ENCODE measurements at regions not wholly inside any gene's neighbourhood (a gene's known extent, or its start where the extent isn't known, plus 50 kb on each side); places are given as distances from the start of the nearest gene placed in this dataset.

DNA sequence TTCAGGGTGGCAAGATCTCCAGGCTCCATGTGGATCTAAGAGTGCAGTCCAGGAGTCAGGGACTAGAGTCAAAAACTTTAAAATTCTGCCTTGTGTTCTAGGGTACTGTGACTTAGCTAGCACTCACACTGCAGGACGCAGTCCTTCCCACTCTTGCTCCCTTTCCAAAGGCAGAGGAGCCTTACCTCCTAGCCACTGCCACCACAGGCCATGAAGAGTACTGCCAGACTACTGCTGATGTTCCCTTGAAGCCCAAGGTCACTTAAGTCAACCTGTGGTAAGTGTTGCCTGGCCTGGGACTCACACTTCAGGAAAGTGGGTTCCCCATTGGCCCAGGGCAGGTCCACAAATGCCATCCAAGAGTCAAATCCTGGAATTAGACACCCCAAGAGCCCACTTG is 632.2 kb downstream of the PCDH19 start:
- H3K27me3 Mint-ChIP-seq (ENCODE audit: low read depth), result no peaks in the 10 kb centered on the region
- no peak overlapping the region for H3K27ac Mint-ChIP-seq
- no peaks in the 10 kb centered on the region for H3K36me3 Mint-ChIP-seq
- no peak for DNase-seq (ENCODE audit: low spot score in 2 of 2, unreplicated experiment in 2 of 2)
- no peaks in the 10 kb centered on the region for H3K4me1 Mint-ChIP-seq
- TF ChIP-seq, protein P1, sequence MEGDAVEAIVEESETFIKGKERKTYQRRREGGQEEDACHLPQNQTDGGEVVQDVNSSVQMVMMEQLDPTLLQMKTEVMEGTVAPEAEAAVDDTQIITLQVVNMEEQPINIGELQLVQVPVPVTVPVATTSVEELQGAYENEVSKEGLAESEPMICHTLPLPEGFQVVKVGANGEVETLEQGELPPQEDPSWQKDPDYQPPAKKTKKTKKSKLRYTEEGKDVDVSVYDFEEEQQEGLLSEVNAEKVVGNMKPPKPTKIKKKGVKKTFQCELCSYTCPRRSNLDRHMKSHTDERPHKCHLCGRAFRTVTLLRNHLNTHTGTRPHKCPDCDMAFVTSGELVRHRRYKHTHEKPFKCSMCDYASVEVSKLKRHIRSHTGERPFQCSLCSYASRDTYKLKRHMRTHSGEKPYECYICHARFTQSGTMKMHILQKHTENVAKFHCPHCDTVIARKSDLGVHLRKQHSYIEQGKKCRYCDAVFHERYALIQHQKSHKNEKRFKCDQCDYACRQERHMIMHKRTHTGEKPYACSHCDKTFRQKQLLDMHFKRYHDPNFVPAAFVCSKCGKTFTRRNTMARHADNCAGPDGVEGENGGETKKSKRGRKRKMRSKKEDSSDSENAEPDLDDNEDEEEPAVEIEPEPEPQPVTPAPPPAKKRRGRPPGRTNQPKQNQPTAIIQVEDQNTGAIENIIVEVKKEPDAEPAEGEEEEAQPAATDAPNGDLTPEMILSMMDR (IDR thresholded peaks at IDR 0.05; ENCODE audit: unreplicated experiment), result no peak
- peaks cover 8% of the 10 kb centered on the region for H3K9me3 Mint-ChIP-seq
- H3K4me3 Mint-ChIP-seq, result no peak overlapping the region

DNA sequence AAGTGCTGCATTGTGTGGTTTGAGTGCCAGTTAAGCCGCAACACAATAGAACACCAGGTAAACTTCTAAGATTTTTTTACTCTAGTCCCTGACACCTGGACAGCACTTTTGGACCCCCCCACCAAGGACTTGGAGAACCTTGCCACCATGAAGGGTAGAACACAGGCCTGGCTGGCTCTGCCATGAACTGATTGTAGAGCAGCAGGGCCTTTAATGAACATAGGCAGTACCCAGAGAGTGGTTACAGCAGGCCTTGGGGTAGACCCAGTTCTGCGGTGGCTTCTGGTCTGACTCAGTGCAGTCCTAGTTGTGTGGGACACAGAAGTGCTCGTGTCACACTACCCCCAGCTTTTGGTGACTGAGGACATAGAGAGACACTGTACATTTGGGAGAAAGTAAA is 648.3 kb downstream of the PCDH19 start:
- Mint-ChIP-seq H3K9me3 (peaks cover 40% of the 10 kb centered on the region), H3K27ac (no peak overlapping the region), H3K4me1 (no peaks in the 10 kb centered on the region), H3K4me3 (no peak overlapping the region), H3K27me3 (ENCODE audit: low read depth) (no peaks in the 10 kb centered on the region), H3K36me3 (no peaks in the 10 kb centered on the region)
- TF ChIP-seq, protein P1 (IDR thresholded peaks at IDR 0.05; ENCODE audit: unreplicated experiment), result no peak
- no peak for DNase-seq (ENCODE audit: low spot score in 2 of 2, unreplicated experiment in 2 of 2)

DNA sequence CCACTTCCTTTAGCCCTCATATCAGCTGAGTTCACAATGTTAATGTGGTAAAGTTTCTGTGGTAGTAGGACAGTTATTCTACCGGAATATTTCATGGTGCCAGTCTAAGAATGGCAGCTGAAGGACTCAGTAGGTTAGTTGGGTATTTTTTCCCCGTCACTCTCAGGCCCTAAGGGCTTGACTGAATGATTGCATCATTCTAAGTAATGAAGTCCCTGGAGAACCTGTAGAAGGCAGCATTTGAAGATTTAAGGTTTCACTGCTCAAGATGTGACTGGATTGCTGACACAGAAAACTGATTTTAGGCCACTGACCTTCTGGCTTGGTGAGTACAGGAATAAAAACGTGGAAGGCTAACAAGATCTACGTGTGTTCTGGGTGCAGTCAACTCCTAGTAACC is 657.3 kb downstream of the PCDH19 start:
- no peak for DNase-seq (ENCODE audit: low spot score in 2 of 2, unreplicated experiment in 2 of 2)
- H3K9me3 Mint-ChIP-seq, result peaks cover 6% of the 10 kb centered on the region
- H3K4me3 Mint-ChIP-seq, result no peak overlapping the region
- TF ChIP-seq, protein P1 (IDR thresholded peaks at IDR 0.05; ENCODE audit: unreplicated experiment), result no peak
- H3K4me1 Mint-ChIP-seq, result no peaks in the 10 kb centered on the region
- no peaks in the 10 kb centered on the region for H3K27me3 Mint-ChIP-seq (ENCODE audit: low read depth)
- H3K27ac Mint-ChIP-seq, result no peak overlapping the region
- H3K36me3 Mint-ChIP-seq, result no peaks in the 10 kb centered on the region

DNA sequence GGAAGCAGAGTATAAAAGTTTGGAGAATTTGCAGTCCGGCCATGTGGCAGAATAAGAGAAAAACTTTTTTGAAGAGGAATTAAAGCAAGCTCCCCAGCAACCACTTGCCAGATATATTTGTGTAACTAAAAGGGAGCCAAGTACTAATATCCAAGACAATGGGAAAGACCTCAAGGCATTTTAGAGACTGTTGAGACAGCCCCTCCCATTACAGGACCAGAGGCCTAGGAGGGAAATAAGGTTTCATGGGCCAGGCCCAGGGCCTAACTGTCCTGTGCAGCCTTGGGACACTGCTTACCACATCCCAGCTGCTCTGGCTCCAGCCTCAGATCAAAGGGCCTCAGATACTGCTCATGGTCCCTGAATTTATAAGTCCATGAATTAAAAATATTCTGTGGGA is 659.4 kb downstream of the PCDH19 start:
- no peak overlapping the region for H3K27ac Mint-ChIP-seq
- peaks cover 12% of the 10 kb centered on the region for H3K9me3 Mint-ChIP-seq
- H3K27me3 Mint-ChIP-seq (ENCODE audit: low read depth), result no peaks in the 10 kb centered on the region
- no peak overlapping the region for H3K4me3 Mint-ChIP-seq
- no peaks in the 10 kb centered on the region for H3K4me1 Mint-ChIP-seq
- DNase-seq (ENCODE audit: low spot score in 2 of 2, unreplicated experiment in 2 of 2), result no peak
- TF ChIP-seq, protein P1 (IDR thresholded peaks at IDR 0.05; ENCODE audit: unreplicated experiment), result no peak
- H3K36me3 Mint-ChIP-seq, result no peaks in the 10 kb centered on the region

DNA sequence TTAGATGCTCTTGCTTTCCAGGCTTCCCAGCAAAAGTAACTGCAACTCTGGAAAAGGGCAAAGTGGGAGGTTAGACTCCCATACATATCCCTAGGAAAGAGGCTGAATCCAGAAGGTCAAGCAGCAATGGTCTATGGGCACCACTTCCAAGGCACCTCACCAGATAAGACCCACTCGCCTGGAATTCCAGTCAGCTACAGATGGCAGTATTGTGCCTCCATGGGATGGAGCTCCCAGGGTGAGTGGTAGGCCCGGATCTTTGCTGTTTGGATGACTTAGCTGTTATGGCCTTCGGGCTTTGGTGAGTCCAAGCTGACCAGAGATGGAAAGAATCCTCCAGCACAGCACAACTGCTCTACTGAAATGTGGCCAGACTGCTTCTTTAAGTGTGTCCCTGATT is 688.0 kb downstream of the PCDH19 start:
- Mint-ChIP-seq H3K4me3 (no peak overlapping the region), H3K4me1 (no peaks in the 10 kb centered on the region), H3K27me3 (ENCODE audit: low read depth) (no peaks in the 10 kb centered on the region), H3K36me3 (no peaks in the 10 kb centered on the region), H3K27ac (no peak overlapping the region), H3K9me3 (peaks cover 17% of the 10 kb centered on the region)
- no peak for DNase-seq (ENCODE audit: low spot score in 2 of 2, unreplicated experiment in 2 of 2)
- TF ChIP-seq, protein P1 (IDR thresholded peaks at IDR 0.05; ENCODE audit: unreplicated experiment), result no peak

DNA sequence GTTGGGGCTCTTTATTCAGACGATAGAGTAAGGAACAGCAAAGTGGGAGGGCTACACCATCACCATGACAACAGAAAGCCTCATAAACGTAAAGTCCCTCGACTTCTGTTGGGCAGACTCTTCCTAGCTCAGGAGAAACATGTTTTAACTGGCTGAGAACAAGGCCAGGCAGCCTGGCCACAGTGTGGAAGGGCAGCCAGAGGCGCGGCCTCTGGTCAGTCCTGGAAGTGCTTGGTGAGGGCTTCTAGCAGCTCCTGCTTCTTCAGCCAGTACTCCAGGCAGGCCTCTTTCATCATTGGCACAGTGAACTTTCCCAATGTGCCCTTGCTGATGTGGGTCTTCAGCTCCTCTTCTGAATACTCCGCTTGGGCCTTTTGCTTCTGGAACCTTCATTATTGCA is 690.9 kb downstream of the PCDH19 start:
- Mint-ChIP-seq H3K36me3 (no peaks in the 10 kb centered on the region), H3K4me1 (no peaks in the 10 kb centered on the region), H3K27me3 (ENCODE audit: low read depth) (no peaks in the 10 kb centered on the region), H3K9me3 (peaks cover 10% of the 10 kb centered on the region), H3K27ac (no peak overlapping the region), H3K4me3 (no peak overlapping the region)
- TF ChIP-seq, protein P1 (IDR thresholded peaks at IDR 0.05; ENCODE audit: unreplicated experiment), result no peak
- no peak for DNase-seq (ENCODE audit: low spot score in 2 of 2, unreplicated experiment in 2 of 2)
